ENCODE measurements at regions not wholly inside any gene's neighbourhood (a gene's known extent, or its start where the extent isn't known, plus 50 kb on each side); places are given as distances from the start of the nearest gene placed in this dataset.
A peak's percentile ranks its signal among the peaks of the same experiment; 100 is the strongest.

- DNase-seq: no peak
- Histone ChIP-seq H3K27me3 (no peaks in the 10 kb centered on the region), H3K4me3 (no peak overlapping the region), H3K4me1 (peaks cover 0 to 33% (median 18%) of the 10 kb centered on the region in 9 donors), H3K27ac (no peak overlapping the region), H3K9me3 (no peaks in the 10 kb centered on the region), H3K36me3 (no peaks in the 10 kb centered on the region)
- TF ChIP-seq CTCF (IDR thresholded peaks at IDR 0.05): no peak
- WGBS, 2 donors: 85 to 89% methylated on average over 4 of the region's 4 CpGs
- ATAC-seq: no peak
- intact Hi-C loops (cut with DNase I): loop anchor here in 2 of 10 donors (5.0 to 10.0 kb wide), 3 partner anchors 75 to 285 kb away; no protein-coding TSS in a partner anchor
Measured at GRCh38 chr15:39499681-39500080, 81.2 kb upstream of the THBS1 start.

- H3K4me1 ChIP-seq: peaks cover 0 to 26% (median 12%) of the 10 kb centered on the region in 9 donors
- TF ChIP-seq CTCF (IDR thresholded peaks at IDR 0.05): no peak
- no peak overlapping the region for H3K27ac ChIP-seq
- DNase-seq (no peak), ATAC-seq (no peak)
- no peak overlapping the region for H3K4me3 ChIP-seq
- no peaks in the 10 kb centered on the region for H3K9me3 ChIP-seq
- intact Hi-C loops (cut with DNase I): loop anchor here in 1 of 10 donors (10.0 kb wide), 1 partner anchor 73 kb away; no protein-coding TSS in a partner anchor
- H3K36me3 ChIP-seq: no peaks in the 10 kb centered on the region
- no peaks in the 10 kb centered on the region for H3K27me3 ChIP-seq
- WGBS, 2 donors: 70 to 83% methylated on average over 6 of the region's 6 CpGs
Measured at GRCh38 chr15:39501366-39502081, 79.4 kb upstream of the THBS1 start.

- WGBS, 2 donors: 89 to 94% methylated on average over 4 of the region's 4 CpGs
- DNase-seq (no peak), ATAC-seq (no peak)
- Histone ChIP-seq H3K4me1 (peaks cover 0 to 25% (median 9%) of the 10 kb centered on the region in 9 donors), H3K27me3 (no peaks in the 10 kb centered on the region), H3K4me3 (no peak overlapping the region), H3K9me3 (no peaks in the 10 kb centered on the region), H3K36me3 (no peaks in the 10 kb centered on the region), H3K27ac (no peak overlapping the region)
- intact Hi-C loops (cut with DNase I): loop anchor here in 1 of 10 donors (10.0 kb wide), 1 partner anchor 73 kb away; no protein-coding TSS in a partner anchor
- no peak for TF ChIP-seq CTCF (IDR thresholded peaks at IDR 0.05)
Measured at GRCh38 chr15:39502082-39502447, 78.8 kb upstream of the THBS1 start.

- intact Hi-C loops (cut with DNase I): loop anchor here in 1 of 10 donors (10.0 kb wide), 1 partner anchor 72 kb away; no protein-coding TSS in a partner anchor
- H3K27me3 ChIP-seq: no peaks in the 10 kb centered on the region
- TF ChIP-seq CTCF (IDR thresholded peaks at IDR 0.05): no peak
- H3K4me3 ChIP-seq: no peak overlapping the region
- no peaks in the 10 kb centered on the region for H3K36me3 ChIP-seq
- peaks cover 0 to 25% (median 3%) of the 10 kb centered on the region in 9 donors for H3K4me1 ChIP-seq
- 63 to 65% methylated on average over 4 of the region's 4 CpGs for WGBS, 2 donors
- H3K9me3 ChIP-seq: no peaks in the 10 kb centered on the region
- DNase-seq (no peak), ATAC-seq (no peak)
- H3K27ac ChIP-seq: peak overlapping the region in 1 of 10 donors; percentile 50
Measured at GRCh38 chr15:39502611-39503195, 78.2 kb upstream of the THBS1 start.

All from heart right ventricle (tissue), 16 donors.